NCI-H2227 treated with DMSO at 0.1 percent for 48 hours (cell line): ENCODE measurements at regions not wholly inside any gene's neighbourhood (a gene's known extent, or its start where the extent isn't known, plus 50 kb on each side); places are given as distances from the start of the nearest gene placed in this dataset.

Experiments used
- DNase-seq: peaks from one replicate; lab custom pipeline; 2025; lab: John Stamatoyannopoulos, UW

DNA sequence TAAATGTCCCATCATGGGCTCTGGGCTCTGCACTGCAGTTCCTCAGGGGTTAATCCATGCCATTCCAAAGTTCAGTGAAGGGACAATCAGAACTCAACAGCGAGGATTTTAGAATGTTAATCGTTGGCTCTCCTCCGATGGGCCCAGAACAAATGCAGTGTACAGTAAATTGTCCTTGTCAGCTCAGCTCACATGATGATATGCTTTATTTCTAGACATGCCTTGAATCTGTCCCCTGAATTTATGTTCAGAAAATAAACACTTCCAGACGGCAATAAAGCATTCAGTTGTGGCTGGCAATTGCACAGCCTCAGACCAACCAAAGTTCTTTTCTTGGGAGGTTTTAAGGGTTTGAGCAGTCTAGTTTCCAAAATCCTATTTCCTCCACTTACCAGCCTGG is 981.2 kb downstream of the BCL11A start:
- no peak for DNase-seq

DNA sequence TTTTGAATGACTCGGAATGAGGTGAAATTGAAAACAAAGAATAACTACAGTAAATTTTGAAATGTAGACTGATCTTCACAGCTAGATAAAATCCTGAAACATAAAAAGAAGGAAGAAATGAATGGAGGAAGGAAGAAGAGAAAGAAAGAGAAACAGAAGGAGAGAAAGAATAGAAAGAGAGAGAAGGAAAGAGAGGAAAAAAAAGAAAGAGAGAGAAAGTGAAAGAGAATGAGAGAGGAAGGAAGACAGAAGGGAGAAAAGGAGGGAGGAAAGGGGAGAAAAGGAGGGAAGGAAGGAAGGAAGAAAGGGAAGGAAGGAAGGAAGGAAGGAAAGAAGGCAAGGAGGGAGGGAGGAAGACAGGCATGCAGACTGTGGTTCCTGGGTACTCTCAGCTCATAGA is 982.6 kb downstream of the BCL11A start:
- DNase-seq: no peak

DNA sequence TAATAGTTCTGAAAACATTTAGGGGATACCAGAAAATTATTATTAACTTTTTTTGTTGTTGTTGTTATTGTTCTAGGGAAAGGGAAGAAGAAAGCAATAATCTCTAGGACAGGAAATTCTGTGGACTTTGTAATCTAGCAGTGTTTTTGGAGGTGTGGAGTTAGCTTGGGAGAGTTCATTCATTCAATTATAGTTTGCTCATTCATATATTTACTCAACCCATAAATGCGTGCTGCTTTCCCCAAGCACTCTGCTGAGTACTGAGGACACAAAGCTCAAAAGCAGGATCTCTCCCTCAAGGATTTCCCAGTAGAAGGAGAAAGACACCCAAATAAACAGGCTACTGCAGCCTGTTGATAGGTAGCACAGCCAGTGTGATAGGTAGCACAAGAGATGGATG is 984.3 kb downstream of the BCL11A start:
- DNase-seq: no peak

DNA sequence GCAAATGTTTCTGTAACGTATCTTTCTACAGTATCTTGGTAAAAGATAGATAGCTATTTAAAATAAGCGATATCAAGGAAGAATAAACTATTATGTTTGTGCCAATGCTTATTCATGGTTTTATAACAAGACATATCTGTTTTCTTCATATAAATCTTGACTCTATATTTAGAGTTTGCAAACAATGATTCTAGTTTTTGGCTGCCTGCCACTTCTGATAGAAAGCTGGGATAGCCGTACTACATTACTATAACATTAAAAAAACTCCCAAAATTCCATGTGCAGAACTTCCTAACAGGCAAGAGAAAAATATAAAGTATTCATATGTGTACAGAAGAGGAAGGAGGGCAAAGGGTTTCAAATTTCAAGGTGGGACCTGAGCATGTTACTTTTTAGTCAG is 985.0 kb downstream of the BCL11A start:
- DNase-seq: no peak

DNA sequence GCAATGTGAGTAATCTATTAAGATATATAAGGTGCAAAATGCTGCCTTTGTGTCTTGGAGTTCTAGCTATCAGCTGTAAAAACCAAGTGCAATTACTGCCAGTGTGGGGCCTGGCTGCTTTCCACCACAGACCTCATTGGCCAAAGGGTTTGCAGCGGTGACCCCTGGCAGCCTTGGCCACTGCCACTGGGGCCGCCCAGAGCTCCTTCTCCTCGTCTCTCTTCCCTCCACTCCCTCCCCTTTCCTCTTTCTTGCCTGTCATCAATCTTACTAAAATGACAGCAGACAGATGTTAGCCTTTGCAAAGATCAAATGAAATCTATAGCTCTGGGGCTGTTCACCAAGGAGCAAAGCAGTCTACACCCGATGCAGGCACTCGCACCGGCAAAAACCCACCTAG is 986.3 kb downstream of the BCL11A start:
- peak; percentile 82 for DNase-seq

DNA sequence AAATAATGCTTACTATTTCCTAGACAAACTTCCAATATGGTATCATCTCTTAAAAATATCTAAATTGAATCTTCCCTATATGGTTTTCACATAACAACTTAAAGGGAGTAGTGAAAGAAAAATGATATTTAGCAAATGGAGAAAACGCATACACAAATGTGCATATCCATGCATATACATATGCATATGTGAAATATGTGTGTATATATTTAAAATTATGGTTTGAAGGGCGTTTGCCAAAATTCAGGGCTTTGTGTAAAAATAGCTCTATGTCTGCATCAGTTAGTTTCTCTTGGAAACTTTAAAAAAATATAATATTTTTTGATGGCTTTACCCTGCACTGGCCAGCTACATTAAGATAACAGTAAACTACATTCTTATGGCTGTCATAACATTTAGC is 986.7 kb downstream of the BCL11A start:
- DNase-seq: no peak

- DNase-seq: no peak
Measured at GRCh38 chr2:59561281-59561680, 992.2 kb downstream of the BCL11A start.

GRCh38 chr2:59560769-59561168 is 992.7 kb downstream of the BCL11A start:
- DNase-seq: no peak

DNA sequence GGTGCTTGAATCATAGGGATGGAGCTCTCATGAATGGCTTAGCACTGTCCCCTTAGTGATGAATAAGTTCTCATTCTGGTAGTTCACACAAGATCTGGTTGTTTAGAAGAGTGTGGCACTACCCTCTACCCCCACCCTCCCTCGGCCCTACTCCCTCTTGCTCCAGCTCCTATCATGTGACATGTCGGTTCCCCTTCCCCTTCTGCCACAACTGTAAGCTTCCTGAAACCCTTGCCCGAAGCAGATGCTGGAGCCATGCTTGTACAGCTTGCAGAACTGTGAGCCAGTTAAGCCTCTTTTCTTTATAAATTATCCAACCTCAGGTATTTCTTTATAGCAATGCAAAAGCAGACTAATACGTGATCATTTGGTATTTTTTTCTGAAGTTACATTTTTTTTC is 1012.6 kb downstream of the BCL11A start:
- no peak for DNase-seq

GRCh38 chr2:59538398-59538911 is 1015.0 kb downstream of the BCL11A start:
- no peak for DNase-seq

DNA sequence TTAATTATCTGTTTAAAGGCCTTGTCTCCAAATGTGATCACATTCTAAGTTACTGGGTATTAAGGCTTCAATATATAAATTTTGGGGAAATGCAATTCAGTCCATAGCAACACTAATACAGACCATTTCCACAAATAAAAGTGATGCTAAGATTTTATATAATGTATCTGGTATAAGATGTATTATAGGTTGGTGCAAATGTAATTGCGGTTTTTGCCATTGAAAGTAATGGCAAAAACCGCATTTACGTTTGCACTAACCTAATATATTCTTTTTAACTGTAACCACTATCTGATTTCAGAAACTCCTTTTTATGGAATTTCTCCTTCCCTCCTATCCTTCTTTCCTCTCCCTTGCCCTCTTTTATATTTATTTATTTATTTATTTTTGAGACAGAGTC is 1020.6 kb downstream of the BCL11A start:
- DNase-seq: no peak

GRCh38 chr2:59530258-59530657 is 1023.2 kb downstream of the BCL11A start:
- DNase-seq: no peak

GRCh38 chr2:59529726-59530125 is 1023.7 kb downstream of the BCL11A start:
- no peak for DNase-seq

DNA sequence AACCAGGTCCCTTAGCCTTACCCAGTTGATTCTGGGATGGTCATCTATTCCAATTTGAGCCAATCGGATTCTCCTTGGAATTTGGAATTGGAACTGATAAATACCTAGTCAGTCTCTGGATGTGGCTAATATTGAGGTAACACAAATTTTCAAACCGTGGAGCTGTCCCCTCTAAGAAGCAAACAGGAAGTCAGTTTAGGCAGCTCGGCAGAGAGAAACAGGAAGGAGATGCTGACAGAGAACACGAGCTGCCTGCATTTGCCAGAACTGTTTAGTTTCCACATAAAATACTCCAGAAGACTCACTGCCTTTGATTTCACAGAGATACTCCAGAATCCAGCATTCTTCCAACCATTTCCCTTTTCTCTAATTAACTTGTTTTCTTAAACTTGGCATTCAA is 1024.9 kb downstream of the BCL11A start:
- DNase-seq: no peak

DNA sequence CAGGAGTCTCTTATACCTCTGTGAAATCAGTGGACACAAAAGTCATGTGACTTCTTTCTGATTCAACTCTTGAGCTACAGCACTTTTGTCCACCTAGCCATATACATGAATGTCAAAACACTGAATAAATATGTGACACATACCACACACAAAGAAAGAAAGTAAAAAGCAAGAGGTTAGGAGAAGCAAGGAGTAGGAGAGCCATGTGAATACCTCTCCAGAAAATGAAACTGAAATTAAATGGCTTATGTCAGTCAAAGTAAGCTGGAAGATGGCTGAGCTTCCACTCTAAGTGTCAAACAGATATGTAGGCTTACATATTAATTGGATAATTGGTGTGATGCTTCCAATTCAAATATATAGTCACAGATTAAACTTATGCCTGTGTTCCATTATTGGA is 1050.5 kb downstream of the BCL11A start:
- no peak for DNase-seq

DNA sequence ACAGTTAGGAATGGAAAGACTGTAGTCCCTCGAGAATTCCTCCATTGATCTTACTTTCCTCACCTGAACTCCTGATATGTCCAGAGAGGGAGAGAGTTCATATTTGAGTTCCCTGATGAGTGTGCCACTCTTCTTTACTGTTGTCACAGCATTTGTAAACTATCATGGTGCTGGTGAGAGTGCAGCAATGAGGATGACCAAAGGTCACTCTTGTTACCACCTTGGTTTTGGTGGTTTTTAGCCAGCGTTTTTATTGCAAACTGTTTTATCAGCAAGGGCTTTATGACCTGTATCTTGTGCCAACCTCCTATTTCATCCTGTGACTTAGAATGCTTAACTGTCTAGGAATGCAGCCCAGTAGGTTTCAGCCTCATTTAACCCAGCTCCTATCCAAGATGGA is 1062.5 kb downstream of the BCL11A start:
- no peak for DNase-seq

GRCh38 chr2:59490192-59490591 is 1063.3 kb downstream of the BCL11A start:
- DNase-seq: no peak

- DNase-seq: no peak
Measured at GRCh38 chr2:59484673-59485072, 1068.8 kb downstream of the BCL11A start.

DNA sequence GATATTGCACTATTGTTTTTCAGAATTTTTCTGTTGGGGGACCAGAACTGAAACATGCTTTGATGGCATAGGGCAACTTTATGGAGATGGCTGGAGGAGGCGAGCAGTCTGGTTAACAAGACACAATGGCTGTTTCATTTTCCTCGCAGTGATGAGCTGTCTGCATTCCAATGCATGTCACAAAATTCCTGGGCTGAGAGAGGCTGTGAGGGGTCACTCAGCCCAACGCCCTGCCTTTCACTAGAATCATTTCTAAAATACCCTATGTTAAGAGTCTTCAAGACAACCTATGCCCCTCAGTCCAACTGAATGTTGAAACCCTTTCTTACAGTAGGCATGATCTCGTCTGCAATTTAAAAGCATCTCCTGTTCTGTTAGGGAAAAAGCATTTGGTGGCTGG is 1090.0 kb downstream of the BCL11A start:
- no peak for DNase-seq

GRCh38 chr2:59462422-59463197 is 1090.8 kb downstream of the BCL11A start:
- no peak for DNase-seq

GRCh38 chr2:59461127-59461526 is 1092.3 kb downstream of the BCL11A start:
- DNase-seq: no peak

GRCh38 chr2:59458800-59459199 is 1094.7 kb downstream of the BCL11A start:
- DNase-seq: no peak

DNA sequence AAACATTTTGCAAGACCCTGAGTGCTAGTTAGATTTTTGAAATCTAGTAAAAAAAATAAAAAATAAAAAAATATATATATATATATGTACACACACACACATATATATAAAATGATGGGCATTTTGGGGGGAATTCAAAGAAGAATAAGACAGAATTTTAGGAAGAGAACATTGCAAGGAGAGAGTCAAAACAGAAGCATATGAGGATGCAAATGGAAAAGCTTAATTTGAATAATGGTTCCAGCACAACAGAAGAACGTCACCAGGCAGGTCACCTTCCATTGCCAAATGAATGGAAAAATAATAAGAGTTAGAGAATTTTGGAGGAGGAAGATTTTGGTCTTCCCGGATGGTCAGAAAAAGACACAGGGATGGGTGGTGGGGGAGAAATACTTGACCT is 1097.2 kb downstream of the BCL11A start:
- no peak for DNase-seq

GRCh38 chr2:59449274-59449673 is 1104.2 kb downstream of the BCL11A start:
- DNase-seq: no peak
